ENCODE measurements at regions not wholly inside any gene's neighbourhood (a gene's known extent, or its start where the extent isn't known, plus 50 kb on each side); places are given as distances from the start of the nearest gene placed in this dataset.

- H3K79me2 ChIP-seq (ENCODE audit: insufficient read depth, low read depth, low read length): no peaks in the 10 kb centered on the region
- ChIA-PET CTCF (ENCODE audit: unreplicated experiment) (no interaction called here), POLR2A (interaction anchor here (0.5 kb wide), 1 partner anchor 47 kb away, joined by 3 read pairs; no protein-coding TSS in a partner anchor)
- no peak overlapping the region for H3K27ac ChIP-seq (ENCODE audit: low read depth, low read length, poor library complexity, severe bottlenecking)
- H3K4me2 ChIP-seq (ENCODE audit: low read length): no peak overlapping the region
- no peaks in the 10 kb centered on the region for H4K20me1 ChIP-seq (ENCODE audit: insufficient read depth, low read length)
- H2AFZ ChIP-seq (ENCODE audit: low read length): no peak overlapping the region
- BruUV-seq (replicated peaks): no TSS peak
- intact Hi-C loops (cut with micrococcal nuclease; ENCODE audit: unreplicated experiment): no loop called here
- no peak for TF ChIP-seq EZH2phosphoT487 (IDR thresholded peaks at IDR 0.05; ENCODE audit: borderline replicate concordance, low read depth, low read length)
- no peak for TF ChIP-seq CTCF (conservative IDR thresholded peaks at IDR 0.05; ENCODE audit: low read length)
- DNase-seq (ENCODE audit: low spot score): no peak
- H3K36me3 ChIP-seq (ENCODE audit: insufficient read depth, low read length): no peaks in the 10 kb centered on the region
- no peak overlapping the region for H3K4me3 ChIP-seq (ENCODE audit: low read depth, low read length, poor library complexity, severe bottlenecking)
- no peaks in the 10 kb centered on the region for H3K9me3 ChIP-seq (ENCODE audit: low read length)
- no peaks in the 10 kb centered on the region for H3K4me1 ChIP-seq (ENCODE audit: insufficient read depth, low read length, poor library complexity, severe bottlenecking)
- no peaks in the 10 kb centered on the region for H3K9me2 ChIP-seq (ENCODE audit: insufficient read depth, low read length)
Observed at GRCh38 chr3:197420115-197420514, 121.7 kb upstream of the DLG1 start.

GRCh38 chr3:197419696-197420095 is 121.3 kb upstream of the DLG1 start:
- Histone ChIP-seq H3K36me3 (ENCODE audit: insufficient read depth, low read length) (no peaks in the 10 kb centered on the region), H4K20me1 (ENCODE audit: insufficient read depth, low read length) (no peaks in the 10 kb centered on the region), H3K9me3 (ENCODE audit: low read length) (no peaks in the 10 kb centered on the region), H3K4me3 (ENCODE audit: low read depth, low read length, poor library complexity, severe bottlenecking) (no peak overlapping the region), H2AFZ (ENCODE audit: low read length) (no peak overlapping the region), H3K9me2 (ENCODE audit: insufficient read depth, low read length) (no peaks in the 10 kb centered on the region), H3K27ac (ENCODE audit: low read depth, low read length, poor library complexity, severe bottlenecking) (no peak overlapping the region), H3K4me2 (ENCODE audit: low read length) (no peak overlapping the region), H3K79me2 (ENCODE audit: insufficient read depth, low read depth, low read length) (no peaks in the 10 kb centered on the region), H3K4me1 (ENCODE audit: insufficient read depth, low read length, poor library complexity, severe bottlenecking) (no peaks in the 10 kb centered on the region)
- BruUV-seq (replicated peaks): no TSS peak
- DNase-seq (ENCODE audit: low spot score): no peak
- POLR2A ChIA-PET: interaction anchor here (0.5 kb wide), 1 partner anchor 46 kb away, joined by 3 read pairs; no protein-coding TSS in a partner anchor
- intact Hi-C loops (cut with micrococcal nuclease; ENCODE audit: unreplicated experiment): no loop called here
- TF ChIP-seq EZH2phosphoT487 (IDR thresholded peaks at IDR 0.05; ENCODE audit: borderline replicate concordance, low read depth, low read length) (no peak), CTCF (conservative IDR thresholded peaks at IDR 0.05; ENCODE audit: low read length) (no peak)
- CTCF ChIA-PET (ENCODE audit: unreplicated experiment): no interaction called here

- Histone ChIP-seq H3K9me3 (ENCODE audit: low read length) (no peaks in the 10 kb centered on the region), H3K27ac (ENCODE audit: low read depth, low read length, poor library complexity, severe bottlenecking) (no peak overlapping the region), H3K4me2 (ENCODE audit: low read length) (no peak overlapping the region), H3K4me3 (ENCODE audit: low read depth, low read length, poor library complexity, severe bottlenecking) (no peak overlapping the region), H2AFZ (ENCODE audit: low read length) (no peak overlapping the region), H4K20me1 (ENCODE audit: insufficient read depth, low read length) (no peaks in the 10 kb centered on the region), H3K79me2 (ENCODE audit: insufficient read depth, low read depth, low read length) (no peaks in the 10 kb centered on the region), H3K36me3 (ENCODE audit: insufficient read depth, low read length) (no peaks in the 10 kb centered on the region), H3K4me1 (ENCODE audit: insufficient read depth, low read length, poor library complexity, severe bottlenecking) (no peaks in the 10 kb centered on the region), H3K9me2 (ENCODE audit: insufficient read depth, low read length) (no peaks in the 10 kb centered on the region)
- intact Hi-C loops (cut with micrococcal nuclease; ENCODE audit: unreplicated experiment): no loop called here
- ChIA-PET POLR2A (interaction anchor here (0.6 kb wide), 1 partner anchor 167 kb away, joined by 6 read pairs; no protein-coding TSS in a partner anchor), CTCF (ENCODE audit: unreplicated experiment) (no interaction called here)
- TF ChIP-seq CTCF (conservative IDR thresholded peaks at IDR 0.05; ENCODE audit: low read length): no peak
- TF ChIP-seq EZH2phosphoT487 (IDR thresholded peaks at IDR 0.05; ENCODE audit: borderline replicate concordance, low read depth, low read length): no peak
- DNase-seq (ENCODE audit: low spot score): no peak
- no TSS peak for BruUV-seq (replicated peaks)
Observed at GRCh38 chr3:197417911-197418618, 119.7 kb upstream of the DLG1 start.
